ENCODE measurements at regions not wholly inside any gene's neighbourhood (a gene's known extent, or its start where the extent isn't known, plus 50 kb on each side); places are given as distances from the start of the nearest gene placed in this dataset.

DNA sequence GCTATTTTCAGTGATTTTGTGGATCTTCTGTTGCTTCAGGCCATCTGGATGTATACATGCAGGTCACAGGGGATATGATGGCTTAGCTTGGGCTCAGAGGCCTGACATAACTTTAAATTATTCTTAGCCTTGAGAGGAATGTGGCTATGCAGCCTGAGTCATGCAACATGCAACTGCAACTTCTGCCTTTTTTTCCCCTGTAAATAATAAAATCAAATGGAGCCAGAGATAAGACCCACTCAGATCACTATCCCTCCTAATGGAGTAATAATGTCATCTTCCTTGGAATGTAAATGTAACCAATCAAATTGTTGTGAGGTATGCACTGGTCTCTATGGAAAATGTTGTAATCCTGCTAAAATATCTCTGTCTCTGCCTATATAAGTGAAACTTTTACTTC lies 54.9 kb downstream of the MAGEB17 start:
- no peak for DNase-seq (ENCODE audit: insufficient read length)
- no peak for FAIRE-seq
- TF ChIP-seq POLR2AphosphoS5 (IDR thresholded peaks at IDR 0.05; ENCODE audit: low read depth, low read length) (no peak), TAF1 (IDR thresholded peaks at IDR 0.05; ENCODE audit: borderline replicate concordance, low read depth, low read length) (no peak), POLR2A (IDR thresholded peaks at IDR 0.05; ENCODE audit: low read depth, low read length) (no peak)

DNA sequence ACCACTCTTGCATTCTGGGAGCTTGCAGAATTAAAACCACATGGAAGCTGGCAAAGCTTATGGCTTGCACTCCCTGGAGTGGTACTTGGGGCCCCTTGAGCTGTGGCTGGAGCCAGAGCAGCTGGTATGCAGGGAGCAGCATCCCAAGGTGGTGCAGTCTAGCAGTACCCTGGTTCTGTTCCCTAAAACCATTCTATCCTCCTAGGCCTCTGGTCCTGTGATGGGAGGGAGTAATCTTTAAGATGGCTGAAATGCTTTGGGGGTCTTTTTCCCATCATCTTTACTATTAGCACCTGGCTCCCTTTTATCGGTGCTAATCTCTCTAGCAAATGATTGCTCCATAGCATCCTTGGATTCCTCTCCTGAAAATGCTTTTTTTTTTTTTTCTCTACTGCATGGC lies 56.1 kb downstream of the MAGEB17 start:
- TF ChIP-seq POLR2A (IDR thresholded peaks at IDR 0.05; ENCODE audit: low read depth, low read length) (no peak), POLR2AphosphoS5 (IDR thresholded peaks at IDR 0.05; ENCODE audit: low read depth, low read length) (no peak), TAF1 (IDR thresholded peaks at IDR 0.05; ENCODE audit: borderline replicate concordance, low read depth, low read length) (no peak)
- no peak for FAIRE-seq

DNA sequence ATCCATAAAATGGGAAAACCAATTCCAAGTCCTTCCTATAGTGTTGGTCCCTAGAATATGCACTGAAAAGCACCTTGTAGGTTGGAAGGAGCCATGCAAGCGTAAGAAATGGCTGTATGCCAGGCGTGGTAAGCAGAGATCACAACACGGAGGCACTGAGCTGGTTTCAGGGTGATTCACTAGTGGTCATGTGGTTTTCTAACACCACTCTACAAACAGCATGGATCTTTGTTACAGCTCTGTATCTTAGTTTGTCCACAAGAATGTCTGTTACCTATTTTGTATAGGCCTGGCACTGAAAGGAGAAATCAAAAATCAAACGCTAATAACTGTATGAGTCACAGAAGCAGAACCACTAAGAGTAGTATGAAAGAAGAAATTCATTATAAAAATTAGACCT lies 71.9 kb downstream of the MAGEB17 start:
- no peak for TF ChIP-seq TAF1 (IDR thresholded peaks at IDR 0.05; ENCODE audit: borderline replicate concordance, low read depth, low read length)
- TF ChIP-seq POLR2A (IDR thresholded peaks at IDR 0.05; ENCODE audit: low read depth, low read length): no peak
- no peak for TF ChIP-seq POLR2AphosphoS5 (IDR thresholded peaks at IDR 0.05; ENCODE audit: low read depth, low read length)
- DNase-seq (ENCODE audit: insufficient read length) (no peak), FAIRE-seq (peak; percentile 27)

More for the DNA sequence above, 56.1 kb downstream of the MAGEB17 start:
- no peak for DNase-seq (ENCODE audit: insufficient read length)

DNA sequence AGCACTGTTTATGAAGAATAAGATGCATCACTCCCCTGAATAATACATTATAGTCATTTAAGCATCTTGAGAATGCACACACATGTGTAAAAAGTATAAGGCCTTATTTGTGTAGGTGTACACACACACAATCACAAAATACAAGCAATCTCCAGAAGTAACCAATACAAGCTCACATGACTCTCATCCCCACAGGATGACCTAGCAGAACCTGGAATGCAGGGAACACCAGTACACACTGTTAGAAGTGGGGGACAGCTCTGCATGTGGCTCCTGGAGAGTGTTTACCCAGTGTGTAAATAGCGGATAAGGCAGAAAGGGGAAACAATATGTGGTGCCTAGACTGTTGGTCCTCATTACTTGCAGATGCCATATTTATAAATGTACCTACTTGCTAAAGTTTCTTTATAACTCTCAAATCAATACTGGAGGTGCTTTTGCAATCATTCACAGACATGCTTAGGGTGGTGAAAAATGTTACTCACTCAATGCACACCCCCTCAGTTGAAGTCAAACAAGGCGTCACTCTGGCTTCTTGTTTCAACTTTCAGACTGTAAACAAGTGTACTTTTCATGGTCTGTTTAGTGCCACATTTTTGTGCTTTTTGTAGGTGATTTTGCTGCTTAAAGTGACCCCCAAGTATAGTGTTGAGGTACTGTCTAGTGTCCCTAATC lies 73.1 kb downstream of the MAGEB17 start:
- TF ChIP-seq POLR2A (IDR thresholded peaks at IDR 0.05; ENCODE audit: low read depth, low read length) (no peak), POLR2AphosphoS5 (IDR thresholded peaks at IDR 0.05; ENCODE audit: low read depth, low read length) (no peak), TAF1 (IDR thresholded peaks at IDR 0.05; ENCODE audit: borderline replicate concordance, low read depth, low read length) (no peak)
- FAIRE-seq (no peak), DNase-seq (ENCODE audit: insufficient read length) (no peak)

DNA sequence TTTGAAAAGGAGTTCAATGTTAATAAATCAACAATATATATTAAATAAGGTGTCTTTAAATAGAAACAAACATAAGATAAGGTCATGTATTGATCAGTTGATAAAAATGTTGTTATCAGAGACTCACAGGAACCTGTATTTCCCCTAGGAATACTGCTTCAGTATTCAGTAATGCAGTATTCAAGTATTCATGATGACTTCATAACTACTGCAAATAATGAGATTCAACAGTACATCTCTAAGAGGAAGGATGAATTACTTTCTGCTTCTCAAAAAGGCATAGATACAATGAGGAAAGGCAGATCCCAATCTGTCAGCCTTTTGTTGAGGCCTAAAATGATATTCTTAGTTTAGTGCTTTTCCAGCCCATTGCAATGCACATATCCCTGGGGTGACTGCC lies 73.7 kb downstream of the MAGEB17 start:
- DNase-seq (ENCODE audit: insufficient read length): no peak
- TF ChIP-seq TAF1 (IDR thresholded peaks at IDR 0.05; ENCODE audit: borderline replicate concordance, low read depth, low read length) (no peak), POLR2A (IDR thresholded peaks at IDR 0.05; ENCODE audit: low read depth, low read length) (no peak), POLR2AphosphoS5 (IDR thresholded peaks at IDR 0.05; ENCODE audit: low read depth, low read length) (no peak)
- FAIRE-seq: no peak

DNA sequence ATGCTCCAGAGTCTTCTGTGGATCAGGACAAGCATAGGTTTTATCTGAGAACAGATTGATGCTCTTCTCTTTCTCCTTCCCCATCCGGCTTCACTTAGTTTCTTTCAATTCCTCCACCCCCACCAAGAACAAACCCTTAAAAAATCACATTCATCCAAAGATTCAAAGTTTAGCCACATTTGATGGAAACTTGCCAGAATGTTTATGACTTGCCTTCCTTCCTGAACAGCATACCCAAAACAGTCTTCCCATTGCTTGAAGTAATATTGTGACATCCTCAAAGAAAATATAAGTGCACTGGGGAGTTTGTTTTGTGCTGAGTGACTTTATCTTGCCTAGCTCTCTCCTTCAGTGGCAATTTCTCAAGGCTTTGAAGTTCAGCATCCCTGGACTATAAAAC lies 83.0 kb downstream of the MAGEB17 start:
- FAIRE-seq (no peak), DNase-seq (ENCODE audit: insufficient read length) (no peak)
- no peak for TF ChIP-seq POLR2A (IDR thresholded peaks at IDR 0.05; ENCODE audit: low read depth, low read length)
- TF ChIP-seq TAF1 (IDR thresholded peaks at IDR 0.05; ENCODE audit: borderline replicate concordance, low read depth, low read length): no peak
- TF ChIP-seq POLR2AphosphoS5 (IDR thresholded peaks at IDR 0.05; ENCODE audit: low read depth, low read length): no peak

DNA sequence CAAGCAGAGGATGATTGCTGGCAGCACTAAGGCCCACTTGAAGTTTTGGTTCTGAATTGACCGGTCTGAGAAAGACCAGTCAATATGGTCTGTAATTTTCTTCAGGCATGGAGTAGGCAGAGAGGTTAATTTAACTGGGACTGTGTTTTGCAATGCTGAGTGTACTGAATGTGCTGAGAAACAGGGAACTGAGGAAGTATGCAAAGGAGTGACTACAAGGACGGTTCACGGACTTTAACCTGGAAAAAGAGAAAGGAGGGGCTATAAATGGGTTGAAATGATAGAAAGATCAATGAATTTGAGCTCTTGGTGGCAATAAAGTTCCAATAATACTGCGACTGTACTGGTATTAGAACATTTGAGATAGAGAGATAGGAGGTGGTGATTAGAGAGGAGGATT lies 84.5 kb downstream of the MAGEB17 start:
- TF ChIP-seq TAF1 (IDR thresholded peaks at IDR 0.05; ENCODE audit: borderline replicate concordance, low read depth, low read length) (no peak), POLR2A (IDR thresholded peaks at IDR 0.05; ENCODE audit: low read depth, low read length) (no peak), POLR2AphosphoS5 (IDR thresholded peaks at IDR 0.05; ENCODE audit: low read depth, low read length) (no peak)
- DNase-seq (ENCODE audit: insufficient read length) (no peak), FAIRE-seq (no peak)

DNA sequence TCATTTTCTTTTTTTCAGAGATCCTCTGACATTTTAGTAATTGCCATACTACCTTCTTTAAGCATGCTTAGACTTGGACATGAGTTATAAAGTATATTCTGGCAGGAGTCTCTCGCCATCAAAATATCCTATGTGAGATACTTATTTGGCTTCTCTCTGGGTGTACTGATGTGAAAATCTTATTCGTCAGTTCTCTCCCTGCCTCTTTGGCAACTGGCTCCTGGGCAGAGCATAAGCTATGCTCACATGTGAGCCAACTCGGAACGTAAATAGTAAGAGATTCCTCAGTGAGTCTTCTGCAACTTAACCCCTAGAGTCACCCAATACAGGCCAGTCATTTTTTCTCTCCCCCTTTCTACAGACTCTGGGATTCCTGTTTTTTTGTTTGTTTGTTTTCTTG lies 91.6 kb downstream of the MAGEB17 start:
- TF ChIP-seq POLR2A (IDR thresholded peaks at IDR 0.05; ENCODE audit: low read depth, low read length): no peak
- TF ChIP-seq POLR2AphosphoS5 (IDR thresholded peaks at IDR 0.05; ENCODE audit: low read depth, low read length): no peak
- TF ChIP-seq TAF1 (IDR thresholded peaks at IDR 0.05; ENCODE audit: borderline replicate concordance, low read depth, low read length): no peak
- FAIRE-seq (no peak), DNase-seq (ENCODE audit: insufficient read length) (no peak)

DNA sequence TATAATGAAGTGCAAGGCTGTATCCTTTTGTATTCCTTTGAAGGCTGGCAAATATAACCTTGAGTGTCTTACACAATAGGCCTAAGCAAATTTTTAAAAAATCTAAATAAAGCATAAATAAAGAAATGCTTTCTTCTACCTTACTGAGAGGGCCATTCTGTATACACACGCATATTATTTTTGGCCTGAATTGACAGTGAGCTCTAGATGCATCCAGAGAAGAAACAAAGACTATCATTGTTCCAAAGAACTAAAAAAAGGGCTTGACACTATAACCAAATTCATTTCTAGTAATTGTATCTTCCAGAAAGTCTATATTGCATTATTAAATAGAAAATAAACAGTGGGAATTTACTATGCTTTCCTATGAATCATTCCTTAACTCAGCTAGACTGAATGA lies 100.2 kb downstream of the MAGEB17 start:
- DNase-seq (ENCODE audit: insufficient read length): no peak
- FAIRE-seq: no peak
- TF ChIP-seq POLR2AphosphoS5 (IDR thresholded peaks at IDR 0.05; ENCODE audit: low read depth, low read length): no peak

DNA sequence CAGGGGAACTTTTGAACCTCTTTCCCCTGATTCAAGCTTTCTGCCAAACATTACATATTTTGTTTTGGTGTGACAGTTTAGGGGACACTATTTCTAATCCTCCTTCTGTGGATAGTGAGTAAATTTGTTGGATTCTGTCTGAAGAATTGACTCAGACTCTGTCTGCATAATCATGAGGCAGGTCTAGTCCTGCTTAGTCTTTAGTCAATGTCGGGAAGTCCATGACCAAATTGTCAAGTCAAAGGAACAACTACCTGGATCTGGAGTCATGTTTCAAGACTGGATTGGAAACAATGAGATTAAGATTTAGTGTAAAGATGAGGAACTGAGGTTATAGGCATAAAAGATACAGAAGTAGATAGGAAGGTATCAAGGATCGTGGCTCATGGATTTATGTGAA lies 100.9 kb downstream of the MAGEB17 start:
- FAIRE-seq: no peak
- no peak for DNase-seq (ENCODE audit: insufficient read length)
- TF ChIP-seq POLR2A (IDR thresholded peaks at IDR 0.05; ENCODE audit: low read depth, low read length) (no peak), POLR2AphosphoS5 (IDR thresholded peaks at IDR 0.05; ENCODE audit: low read depth, low read length) (no peak), TAF1 (IDR thresholded peaks at IDR 0.05; ENCODE audit: borderline replicate concordance, low read depth, low read length) (no peak)

DNA sequence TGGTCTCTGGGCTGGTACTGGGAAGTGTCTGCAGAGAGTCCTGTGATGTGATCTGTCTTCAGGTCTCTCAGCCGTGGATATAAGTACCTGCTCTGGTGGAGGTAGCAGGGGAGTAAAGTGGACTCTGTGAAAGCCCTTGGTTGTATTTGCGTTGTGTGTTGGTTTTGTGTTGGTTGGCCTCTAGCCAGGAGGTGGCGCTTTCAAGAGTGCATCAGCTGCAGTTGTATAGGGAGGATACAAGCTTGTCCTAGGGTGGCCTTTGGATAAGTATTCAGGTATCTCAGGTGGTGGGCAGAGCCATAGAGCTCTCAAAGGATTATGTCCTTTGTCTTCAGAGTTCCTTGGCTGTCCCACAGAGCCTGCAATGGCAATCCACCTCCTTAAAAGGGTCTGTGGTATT lies 111.6 kb downstream of the MAGEB17 start:
- TF ChIP-seq POLR2A (IDR thresholded peaks at IDR 0.05; ENCODE audit: low read depth, low read length) (no peak), TAF1 (IDR thresholded peaks at IDR 0.05; ENCODE audit: borderline replicate concordance, low read depth, low read length) (no peak), POLR2AphosphoS5 (IDR thresholded peaks at IDR 0.05; ENCODE audit: low read depth, low read length) (no peak)
- FAIRE-seq (no peak), DNase-seq (ENCODE audit: insufficient read length) (no peak)

DNA sequence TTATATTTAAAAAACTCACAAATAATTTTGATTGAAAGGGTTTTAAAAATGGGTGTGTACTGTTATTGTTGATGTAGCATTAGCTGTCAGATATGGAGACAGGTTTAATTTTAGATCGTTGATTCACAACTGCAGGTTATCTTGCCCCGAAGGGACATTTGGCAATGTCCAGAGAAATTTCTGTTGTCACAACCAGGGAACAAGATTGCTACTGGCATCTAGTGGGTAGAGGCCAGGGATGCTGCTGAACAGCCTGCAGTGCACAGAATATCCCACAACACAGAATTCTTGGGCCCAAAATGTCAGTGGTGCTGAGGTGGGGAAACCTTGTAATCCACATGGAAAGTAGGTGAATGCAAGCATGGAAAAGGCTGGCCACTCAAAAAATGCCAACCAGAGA lies 114.9 kb downstream of the MAGEB17 start:
- DNase-seq (ENCODE audit: insufficient read length) (no peak), FAIRE-seq (no peak)
- no peak for TF ChIP-seq POLR2A (IDR thresholded peaks at IDR 0.05; ENCODE audit: low read depth, low read length)
- TF ChIP-seq POLR2AphosphoS5 (IDR thresholded peaks at IDR 0.05; ENCODE audit: low read depth, low read length): no peak
- TF ChIP-seq TAF1 (IDR thresholded peaks at IDR 0.05; ENCODE audit: borderline replicate concordance, low read depth, low read length): no peak

DNA sequence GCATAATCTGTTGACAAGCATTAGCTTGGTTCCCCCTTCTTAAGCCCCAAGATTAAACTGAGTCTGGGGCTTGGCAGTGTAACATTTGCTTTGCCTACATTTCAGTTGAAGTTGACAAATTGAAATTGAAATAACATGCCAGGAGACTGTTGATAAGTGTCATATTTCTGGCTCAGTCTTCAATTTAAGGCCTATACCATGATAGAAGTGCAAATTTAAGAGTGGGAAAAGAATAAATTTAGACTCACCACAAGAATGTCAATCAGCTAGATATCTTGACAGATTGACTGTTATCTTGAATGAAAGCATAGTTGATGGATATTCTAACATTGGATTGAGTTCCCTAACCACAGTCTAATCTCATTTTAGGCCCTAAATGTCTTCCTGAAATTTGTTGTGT lies 117.6 kb downstream of the MAGEB17 start:
- TF ChIP-seq POLR2A (IDR thresholded peaks at IDR 0.05; ENCODE audit: low read depth, low read length) (no peak), POLR2AphosphoS5 (IDR thresholded peaks at IDR 0.05; ENCODE audit: low read depth, low read length) (no peak), TAF1 (IDR thresholded peaks at IDR 0.05; ENCODE audit: borderline replicate concordance, low read depth, low read length) (no peak)
- DNase-seq (ENCODE audit: insufficient read length) (no peak), FAIRE-seq (no peak)
